ENCODE measurements at regions not wholly inside any gene's neighbourhood (a gene's known extent, or its start where the extent isn't known, plus 50 kb on each side); places are given as distances from the start of the nearest gene placed in this dataset.
"Not testable (repeated sequence)": the region's sequence is repeated elsewhere in the genome, so short reads cannot be mapped to it uniquely, and the experiment has no call there.

DNA sequence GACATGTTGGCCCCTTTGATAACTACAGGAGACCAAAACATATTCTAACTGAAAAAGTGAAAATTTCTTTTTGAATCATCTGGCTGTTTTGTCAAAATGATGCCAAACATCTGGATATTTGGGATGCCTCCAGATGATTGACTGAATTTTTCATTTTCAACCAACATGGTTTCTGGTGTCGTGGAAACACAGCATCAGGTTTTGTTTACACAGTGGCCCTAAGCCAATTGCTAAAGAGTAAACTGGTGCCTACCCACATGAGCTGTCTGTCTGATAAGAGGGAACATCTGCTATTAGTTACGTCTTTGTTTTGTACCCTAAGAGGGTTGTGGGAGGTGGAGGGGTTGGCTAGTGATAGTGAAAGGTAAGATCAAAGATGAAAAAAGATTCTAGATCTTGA is 204.8 kb downstream of the KCNK2 start:
- DNase-seq: peak; percentile 95

DNA sequence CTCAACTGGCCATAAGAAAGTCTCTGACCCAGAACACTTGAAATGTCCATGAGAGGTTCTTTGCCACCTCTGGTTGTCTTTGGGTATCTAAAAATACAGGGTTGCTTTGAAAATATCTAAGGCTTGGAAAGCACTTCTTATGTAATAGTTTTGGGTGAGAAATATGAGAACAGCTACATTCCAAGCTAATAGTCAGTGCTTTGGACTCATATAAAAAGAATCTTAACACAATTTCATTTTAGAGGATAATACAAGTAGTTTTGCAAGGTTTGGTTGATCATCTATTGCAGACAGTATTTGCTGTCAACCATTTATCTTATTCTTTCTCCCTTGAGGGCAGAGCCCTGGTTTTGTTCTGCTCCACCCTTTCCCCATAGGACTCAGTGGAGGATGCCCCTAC is 207.5 kb downstream of the KCNK2 start:
- no peak for DNase-seq

DNA sequence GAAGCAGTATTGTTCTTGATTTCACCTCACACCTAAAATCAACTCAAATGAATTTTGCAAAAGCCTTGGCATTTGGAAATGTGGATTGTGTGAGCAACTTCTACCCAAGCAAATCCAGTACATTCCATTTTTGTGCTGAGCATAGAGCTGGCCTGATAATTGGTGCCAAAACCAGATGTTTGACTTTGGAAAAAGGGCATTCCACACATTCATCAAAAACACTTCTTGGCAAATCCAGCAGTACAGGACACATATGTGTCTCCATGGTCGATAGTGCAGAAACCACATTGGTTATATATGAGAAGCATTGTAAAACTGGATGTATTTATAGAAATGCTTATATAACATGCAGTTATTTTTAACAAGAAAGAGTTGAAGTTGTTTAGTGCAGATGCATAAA is 210.4 kb downstream of the KCNK2 start:
- DNase-seq: no peak

DNA sequence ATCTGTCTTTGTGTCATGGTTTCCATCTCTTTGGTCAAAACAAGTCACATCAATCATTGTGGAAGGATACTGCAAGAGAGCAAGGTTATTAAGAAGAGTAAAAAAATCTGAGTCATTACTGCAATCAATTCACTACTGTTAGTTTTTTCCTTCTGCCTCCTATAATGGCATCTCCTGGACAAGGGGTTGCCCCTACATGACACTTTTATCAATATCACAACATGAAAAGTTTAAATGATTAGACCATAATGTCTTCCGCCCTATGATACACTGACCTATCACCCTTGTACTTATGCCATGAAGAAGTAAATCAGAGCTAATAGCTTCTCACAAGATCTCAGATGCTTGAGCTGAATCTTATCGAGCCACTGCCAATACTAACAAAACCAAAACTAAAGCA is 223.9 kb downstream of the KCNK2 start:
- DNase-seq: no peak

DNA sequence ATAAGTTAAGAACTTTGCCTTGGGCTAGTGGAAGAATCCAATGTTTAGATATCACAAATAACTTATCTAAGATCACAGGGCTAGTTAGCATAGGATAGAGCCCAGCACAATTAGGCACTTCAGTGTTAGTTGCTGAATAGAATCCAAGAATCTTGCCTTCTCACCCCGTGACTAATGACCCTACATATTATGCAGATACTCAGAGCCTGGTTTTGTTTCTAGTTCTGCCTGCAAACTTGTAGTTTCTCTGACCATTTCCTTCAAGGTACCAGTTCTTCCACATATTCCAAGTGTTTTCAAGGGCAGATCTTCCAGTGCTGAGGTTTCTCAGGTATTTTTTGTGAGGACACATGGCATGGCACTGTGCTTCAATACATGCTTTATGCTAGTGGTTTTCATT is 239.3 kb downstream of the KCNK2 start:
- no peak for DNase-seq

DNA sequence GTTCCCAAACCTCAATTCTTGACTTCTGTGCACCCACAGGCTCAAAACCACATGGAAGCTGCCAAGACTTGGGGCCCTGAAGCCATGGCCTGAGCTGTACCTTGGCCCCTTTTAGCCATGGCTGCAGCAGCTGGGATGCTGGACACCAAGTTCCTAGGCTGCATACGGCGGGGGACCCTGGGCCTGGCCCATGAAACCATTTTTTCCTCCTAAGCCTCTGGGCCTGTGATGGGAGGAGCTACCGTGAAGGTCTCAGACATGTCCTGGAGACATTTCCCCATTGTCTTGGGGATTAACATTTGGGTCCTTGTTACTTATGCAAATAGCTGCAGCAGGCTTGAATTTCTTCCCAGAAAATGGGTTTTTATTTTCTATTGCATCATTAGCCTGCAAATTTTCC is 241.5 kb downstream of the KCNK2 start:
- DNase-seq: not testable (repeated sequence)

DNA sequence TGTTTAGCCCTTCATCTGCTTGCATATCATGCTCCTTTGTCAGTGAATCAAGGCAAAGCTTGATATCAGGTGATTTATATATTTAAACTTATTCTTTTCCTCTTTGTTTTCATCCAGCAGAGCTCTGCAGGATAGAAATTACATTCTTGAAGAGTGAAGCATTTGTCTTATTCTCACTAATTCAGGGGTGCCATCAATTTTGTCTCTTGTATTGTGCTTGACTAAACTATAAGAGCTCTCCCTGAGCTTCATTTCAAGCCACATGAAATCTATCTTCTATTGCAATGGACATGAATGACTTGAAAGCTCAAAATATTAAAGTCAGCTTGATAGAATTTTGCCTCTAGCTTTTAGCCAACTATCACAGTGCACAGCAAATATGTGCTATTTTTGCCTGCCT is 236.7 kb upstream of the KCTD3 start:
- DNase-seq: no peak

DNA sequence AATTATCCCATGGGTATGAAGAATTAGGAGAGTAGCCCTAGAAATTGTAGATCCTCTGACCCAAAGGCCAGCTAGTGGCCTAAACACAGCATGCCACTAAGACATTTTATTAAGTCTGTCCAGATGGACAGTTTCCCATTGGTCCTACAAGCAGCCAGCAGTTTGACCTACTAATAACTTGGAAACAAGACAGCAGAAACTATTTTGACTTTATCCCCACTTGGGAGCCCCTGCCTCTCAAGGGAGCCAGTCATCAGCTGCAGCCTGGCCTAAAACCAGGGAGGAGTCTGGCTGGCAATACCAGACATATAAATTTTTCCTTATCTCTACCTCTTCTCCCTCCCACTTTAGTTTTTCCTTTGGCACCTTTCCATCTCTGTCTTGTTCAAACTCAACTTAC is 222.6 kb upstream of the KCTD3 start:
- no peak for DNase-seq

DNA sequence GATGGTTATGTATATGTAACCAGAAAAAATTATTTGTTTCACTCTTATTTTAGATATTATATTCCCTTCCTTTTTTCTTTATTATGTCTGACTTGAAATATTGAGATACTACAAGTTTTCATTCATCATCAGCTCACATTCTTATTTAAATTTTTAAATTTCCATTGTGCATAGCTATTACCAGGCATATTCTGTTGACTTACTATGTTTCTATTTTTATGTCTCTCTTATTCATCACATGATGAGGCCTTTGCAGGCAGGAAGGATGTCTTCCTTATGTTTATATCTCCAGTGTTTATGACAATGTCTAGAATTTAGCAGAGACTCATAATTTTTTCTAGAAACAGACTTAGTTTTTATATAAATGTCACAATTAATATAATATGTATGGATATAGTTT is 221.9 kb upstream of the KCTD3 start:
- no peak for DNase-seq

DNA sequence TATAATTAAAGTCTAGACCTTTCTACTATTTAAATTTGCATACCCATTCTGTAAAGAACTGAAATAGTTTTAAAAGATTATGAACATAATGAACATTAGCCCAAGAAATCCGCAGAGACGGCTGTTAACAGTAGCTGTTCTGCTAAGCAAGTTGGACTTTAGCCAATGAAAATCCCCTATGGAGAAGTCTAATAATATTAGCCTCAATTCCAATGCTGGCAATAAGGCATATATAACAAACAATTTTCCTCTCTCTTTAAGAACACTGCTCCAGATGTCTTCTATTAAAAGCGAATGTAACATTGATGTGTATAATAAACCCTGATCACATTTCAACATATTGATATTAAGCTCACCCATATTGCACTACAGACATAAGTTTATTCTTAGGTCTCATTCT is 221.3 kb upstream of the KCTD3 start:
- no peak for DNase-seq

DNA sequence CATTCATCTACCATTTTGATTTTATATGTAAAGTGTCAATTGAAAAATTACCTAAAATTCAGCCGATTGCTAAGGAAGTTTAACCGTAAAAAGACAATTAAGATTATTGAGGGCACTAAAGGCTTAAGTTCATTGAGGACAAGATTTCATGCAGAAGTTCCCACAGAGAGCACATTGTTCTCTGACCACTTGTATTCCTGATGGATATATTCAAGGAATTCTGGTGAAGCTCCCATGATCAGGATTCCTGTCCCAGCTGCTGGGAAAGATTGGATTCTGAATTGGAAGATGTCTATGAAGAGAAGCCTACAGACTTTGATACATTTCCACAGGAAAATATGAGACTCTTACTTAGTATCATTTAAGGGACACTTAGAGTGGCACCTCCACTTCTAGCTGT is 209.2 kb upstream of the KCTD3 start:
- no peak for DNase-seq

DNA sequence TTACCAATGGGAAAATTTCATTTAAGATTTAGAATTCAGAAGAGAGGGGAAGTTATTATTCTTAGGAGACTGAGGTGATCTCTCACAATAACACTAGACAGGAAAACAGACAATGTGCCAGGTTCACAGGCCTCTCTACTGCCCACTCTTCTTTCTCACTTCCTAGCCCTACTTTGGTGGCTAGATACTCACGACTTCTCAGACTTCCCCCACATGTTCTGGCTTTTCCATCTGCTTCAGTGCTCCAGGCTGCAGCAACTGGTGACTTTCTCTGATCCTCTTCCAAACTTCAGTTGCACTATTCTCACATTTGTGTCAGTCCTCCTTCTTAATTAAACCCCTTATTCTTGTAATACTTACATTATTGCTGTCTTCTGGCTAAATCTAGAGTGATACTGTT is 208.7 kb upstream of the KCTD3 start:
- DNase-seq: no peak

DNA sequence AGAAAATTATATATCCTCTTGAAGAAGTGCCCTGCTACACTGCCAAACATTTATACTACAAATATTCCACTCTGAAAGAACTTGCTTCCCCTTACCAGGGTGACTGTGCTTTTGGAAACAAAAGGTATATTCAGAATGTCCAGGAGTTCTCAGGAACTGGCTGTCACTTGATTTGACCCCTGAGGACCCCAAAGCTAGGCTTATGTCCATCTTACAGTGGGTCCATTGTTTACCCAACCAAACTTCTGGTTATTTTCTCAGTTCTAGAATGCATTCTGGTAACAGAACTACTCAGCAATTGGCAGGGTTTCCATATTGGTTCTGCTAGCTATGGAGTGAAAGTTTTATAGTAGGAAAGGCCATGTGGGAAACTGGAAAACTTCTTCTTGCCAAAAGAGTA is 207.1 kb upstream of the KCTD3 start:
- DNase-seq: no peak

DNA sequence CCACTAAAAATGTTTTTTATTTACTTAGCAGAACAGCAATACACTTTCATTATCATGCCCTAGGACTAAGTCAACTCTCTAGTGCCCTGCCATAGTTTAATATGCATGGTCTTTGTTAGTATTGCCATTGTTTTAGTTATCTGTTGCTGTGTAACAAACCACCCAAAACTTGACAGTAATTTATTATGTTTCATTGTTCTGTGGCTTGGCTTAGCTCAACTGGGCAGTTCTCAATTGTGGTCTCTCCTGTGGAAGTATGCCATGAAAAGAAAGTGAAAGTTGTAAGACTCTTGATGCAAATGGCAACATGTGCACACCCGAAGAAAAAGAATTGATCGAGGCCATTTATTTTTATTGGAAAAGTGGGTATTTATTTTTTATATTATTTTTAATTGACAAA is 206.3 kb upstream of the KCTD3 start:
- DNase-seq: no peak

DNA sequence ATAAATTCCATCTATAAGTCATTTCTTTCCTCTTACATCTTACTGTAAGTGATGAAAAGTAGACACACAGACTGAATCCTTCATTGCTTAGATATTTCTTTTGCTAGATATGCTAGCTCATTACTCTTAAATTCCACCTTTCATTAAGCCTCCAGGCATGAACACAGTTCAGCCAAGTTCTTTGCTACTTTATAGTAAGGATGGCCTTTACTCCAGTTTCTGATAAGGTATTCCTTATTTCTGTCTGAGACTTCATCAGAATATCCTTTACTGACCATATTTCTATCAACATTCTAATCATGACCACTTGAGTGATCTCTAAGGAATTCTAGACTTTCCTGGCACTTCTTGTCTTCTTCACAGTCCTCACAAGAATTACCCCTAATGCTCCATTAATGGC is 191.7 kb upstream of the KCTD3 start:
- no peak for DNase-seq

DNA sequence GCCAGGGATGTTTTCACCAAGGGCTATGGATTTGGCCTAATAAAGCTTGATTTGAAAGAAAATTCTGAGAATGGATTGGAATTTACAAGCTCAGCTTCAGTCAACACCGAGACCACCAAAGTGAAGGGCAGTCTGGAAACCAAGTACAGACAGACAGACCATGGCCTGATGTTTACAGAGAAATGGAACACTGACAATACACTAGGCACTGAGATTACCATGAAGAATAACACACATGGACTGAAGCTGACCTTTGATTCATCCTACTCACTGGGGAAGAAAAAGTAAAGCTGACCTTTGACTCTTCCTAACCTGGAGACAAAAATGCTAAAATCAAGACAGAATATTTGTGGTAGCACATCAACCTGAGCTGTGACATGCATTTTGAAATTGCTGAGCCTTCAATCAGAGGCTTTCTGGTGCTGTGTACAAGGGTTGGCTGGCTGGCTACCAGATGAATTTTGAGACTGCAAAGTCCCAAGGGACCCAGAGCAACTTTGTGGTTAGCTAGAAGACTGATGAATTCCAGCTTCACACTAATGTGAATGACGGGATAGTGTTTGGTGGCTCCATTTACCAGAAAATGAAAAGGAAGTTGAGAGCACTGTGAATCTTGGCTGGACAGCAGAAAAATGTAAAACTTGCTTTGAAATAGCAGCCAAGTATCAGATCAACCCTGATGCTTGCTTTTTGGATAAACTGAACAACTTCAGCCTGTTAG is 190.4 kb upstream of the KCTD3 start:
- peak; percentile 20 for DNase-seq

DNA sequence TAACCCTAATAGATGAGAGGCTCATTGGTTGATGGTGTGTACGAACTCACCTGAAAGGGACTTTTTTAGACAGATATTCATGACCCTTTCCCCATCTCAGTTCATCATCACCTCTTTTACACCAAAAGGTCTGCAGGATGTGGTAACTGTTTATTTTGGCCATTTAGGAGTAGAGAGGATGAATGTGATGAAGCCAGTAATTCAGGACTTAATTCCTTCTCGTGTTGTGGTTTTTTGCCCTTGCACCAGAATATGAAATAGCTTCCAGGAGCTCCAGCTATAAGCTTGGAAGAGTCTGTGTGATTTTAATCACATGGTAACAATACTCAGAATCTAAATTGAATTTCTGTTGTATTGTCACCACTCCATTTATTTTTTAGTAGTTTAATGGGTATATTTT is 189.4 kb upstream of the KCTD3 start:
- no peak for DNase-seq

DNA sequence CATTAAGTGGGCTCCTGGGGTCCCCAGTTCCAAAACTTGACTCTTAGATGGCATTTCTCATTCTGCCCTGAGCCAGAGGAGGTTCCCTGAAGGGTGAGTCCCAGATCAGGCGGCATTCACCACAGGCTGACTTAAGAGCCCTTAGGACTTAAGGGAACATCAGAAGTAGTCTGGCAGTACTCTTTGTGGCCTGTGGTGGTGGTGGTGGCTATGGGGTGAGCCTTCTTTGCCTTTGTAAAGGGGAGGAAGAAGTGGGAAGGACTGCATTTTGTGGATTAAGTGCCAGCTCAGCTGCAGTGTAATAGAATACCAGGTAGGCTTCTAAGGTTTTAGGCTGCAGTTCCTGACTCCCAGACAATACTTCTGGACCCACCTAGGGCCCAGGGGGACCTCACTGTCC is 186.5 kb upstream of the KCTD3 start:
- no peak for DNase-seq

DNA sequence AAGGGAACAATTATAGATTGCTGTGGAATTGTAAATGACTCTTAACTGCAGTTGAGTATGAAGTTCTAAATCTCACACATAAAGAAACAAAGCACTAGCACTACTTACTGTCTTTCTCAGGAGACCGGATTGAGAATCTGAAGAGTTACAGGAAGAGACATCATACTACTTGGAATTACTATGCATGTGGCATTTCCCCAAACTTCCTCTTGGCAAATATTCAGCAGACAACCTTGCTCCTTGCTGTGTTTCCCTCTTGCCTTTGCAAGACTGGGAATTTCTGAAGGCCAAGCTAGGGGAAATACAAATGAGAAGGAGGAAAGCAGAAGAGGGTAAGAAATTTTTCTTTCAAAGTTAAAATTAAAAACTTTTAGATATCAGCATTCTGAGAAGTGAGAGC is 173.6 kb upstream of the KCTD3 start:
- no peak for DNase-seq

DNA sequence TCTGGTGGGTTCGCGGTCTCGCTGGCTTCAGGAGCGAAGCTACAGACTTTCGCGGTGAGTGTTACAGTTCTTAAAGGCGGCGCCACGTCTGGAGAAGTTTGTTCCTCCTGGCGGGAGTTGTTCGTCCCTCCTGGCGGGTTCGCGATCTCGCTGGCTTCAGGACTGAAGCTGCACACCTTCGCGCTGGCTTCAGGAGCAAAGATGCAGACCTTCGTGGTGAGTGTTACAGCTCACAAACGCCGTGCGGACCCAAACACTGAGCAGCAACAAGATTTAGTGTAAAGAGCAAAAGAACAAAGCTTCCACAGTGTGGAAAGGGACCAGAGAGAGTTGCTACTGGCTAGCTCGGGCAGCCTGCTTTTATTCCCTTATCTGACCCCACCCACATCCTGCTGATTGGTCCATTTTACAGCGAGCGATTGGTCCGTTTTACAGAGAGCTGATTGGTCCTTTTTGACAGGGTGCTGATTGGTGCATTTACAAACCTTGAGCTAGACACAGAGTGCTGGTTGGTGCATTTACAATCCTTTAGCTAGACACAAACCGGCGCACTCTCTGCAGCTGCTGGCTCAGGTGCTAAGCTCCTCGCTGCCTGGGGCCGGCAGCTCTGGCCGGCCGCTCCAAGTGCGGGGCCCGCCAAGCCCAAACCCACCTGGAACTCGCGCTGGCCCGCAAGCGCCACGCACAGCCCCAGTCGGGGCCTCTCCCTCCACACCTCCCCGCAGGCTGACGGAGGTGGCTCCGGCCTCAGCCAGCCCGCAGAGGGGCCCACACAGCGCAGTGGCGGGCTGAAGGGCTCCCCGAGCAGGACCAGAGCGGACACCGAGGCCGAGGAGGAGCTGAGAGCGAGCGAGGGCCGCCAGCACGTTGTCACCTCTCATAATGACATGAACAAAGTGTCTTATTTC is 172.8 kb upstream of the KCTD3 start:
- DNase-seq: no peak

DNA sequence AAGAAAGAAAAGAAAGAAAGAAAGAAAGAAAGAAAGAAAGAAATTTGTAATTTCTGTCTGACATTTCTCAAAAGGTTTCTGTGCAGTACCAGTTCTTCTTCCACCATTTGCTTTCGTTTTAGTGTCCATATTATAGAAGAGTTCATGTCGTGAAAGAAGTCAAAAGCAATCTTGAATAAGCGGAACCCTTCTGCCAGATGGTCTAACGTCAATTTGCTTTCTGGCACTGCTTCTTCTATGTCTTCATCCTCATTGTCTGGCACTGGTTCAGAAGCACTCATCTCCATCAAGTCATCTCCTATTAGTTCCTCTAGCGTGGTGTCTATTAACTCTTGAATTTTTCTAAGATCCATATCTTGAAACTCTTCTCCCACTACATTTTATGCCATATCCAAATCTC is 170.0 kb upstream of the KCTD3 start:
- DNase-seq: no peak

DNA sequence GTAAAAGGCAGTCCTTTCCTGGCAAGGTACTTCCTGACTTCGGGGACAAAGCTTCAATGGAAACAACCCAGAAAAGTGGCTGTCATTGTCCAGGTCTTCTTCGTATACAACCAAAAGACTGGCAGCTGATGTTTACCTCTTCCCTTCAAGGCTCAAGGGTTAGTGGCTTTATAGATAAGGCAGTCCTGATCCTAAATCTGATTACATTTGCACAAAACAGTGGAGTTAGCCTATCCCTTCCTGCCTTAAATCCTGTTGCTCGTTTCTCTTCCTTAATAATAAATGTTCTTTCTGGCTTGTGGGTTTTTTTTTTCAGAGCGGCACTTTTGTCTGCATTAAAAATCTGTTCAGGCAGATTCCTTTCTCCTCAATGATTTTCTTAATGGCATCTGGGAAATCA is 169.3 kb upstream of the KCTD3 start:
- DNase-seq: no peak

DNA sequence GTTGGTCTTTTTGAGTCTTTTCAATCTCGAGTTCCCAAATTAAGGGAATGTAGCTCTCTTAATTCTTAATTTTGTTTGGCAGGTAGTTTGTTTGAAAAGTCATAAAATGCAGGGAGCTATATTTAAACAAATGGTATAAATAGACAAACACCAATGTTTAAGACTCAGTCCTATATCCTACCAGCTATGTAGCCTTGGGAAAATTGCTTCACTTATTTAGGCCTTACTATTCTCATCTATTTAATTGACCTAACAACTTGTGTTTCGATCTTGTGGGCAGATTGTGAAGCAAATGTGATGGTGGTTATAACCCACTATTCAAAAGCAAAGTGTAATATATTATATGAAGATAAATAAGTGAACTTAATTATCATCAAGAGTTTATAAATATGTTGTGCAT is 167.3 kb upstream of the KCTD3 start:
- DNase-seq: no peak

DNA sequence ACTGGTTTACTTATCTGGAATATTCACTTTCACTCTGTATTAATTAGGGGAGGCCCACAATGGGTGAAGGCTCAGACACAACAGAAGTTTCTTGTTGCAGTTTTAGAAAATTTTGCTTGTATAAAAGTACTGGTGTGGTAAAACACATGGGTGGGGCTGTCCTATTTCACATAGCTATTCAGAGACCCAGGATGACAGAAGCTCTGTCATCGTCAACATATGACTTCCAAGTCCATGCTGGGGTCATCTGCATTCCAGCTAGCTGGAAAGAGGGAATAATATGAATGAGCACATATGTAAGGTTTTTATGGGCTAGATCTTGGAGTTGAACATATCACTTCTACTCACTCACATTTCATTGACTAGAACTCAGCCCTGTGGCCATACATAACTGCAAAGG is 166.4 kb upstream of the KCTD3 start:
- no peak for DNase-seq

DNA sequence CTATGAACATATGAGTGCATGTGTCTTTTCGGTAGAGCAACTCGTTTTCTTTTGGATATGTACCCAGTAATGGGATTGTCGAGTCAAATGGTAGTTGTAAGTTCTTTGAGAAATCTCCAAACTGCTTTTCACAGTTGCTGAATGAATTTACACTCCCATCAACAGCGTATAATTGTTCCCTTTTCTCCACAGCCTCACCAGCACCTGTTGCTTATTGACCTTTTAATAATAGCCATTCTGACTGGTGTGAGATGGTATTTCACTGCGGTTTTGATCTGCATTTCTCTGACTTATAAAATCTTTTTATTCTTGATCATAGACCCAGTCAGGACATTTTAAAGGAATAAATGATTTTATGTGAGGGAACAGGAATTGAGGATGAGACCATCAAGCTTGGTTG is 165.0 kb upstream of the KCTD3 start:
- DNase-seq: no peak
